Neutrophil (primary cell): ENCODE measurements at regions not wholly inside any gene's neighbourhood (a gene's known extent, or its start where the extent isn't known, plus 50 kb on each side); places are given as distances from the start of the nearest gene placed in this dataset.
"Not testable (repeated sequence)": the region's sequence is repeated elsewhere in the genome, so short reads cannot be mapped to it uniquely, and the experiment has no call there.

Experiments
- H3K27ac ChIP-seq: fragments of 200-600 bp; sonication (generic); 2 replicates; pipeline ENCODE4 v1.5.1; 2016; ENCODE audit warnings: mild to moderate bottlenecking, moderate library complexity
- H3K27me3 ChIP-seq: fragments of 200-600 bp; sonication (generic); 2 replicates; pipeline ENCODE4 v1.6.0; 2016; ENCODE audit warnings: mild to moderate bottlenecking
- H3K36me3 ChIP-seq: fragments of 200-600 bp; sonication (generic); 2 replicates; pipeline ENCODE4 v1.5.1; 2017
- H3K4me1 ChIP-seq, 2 experiments: fragments of 200-600 bp in 1 of 2; sonication (generic) in 1 of 2; 1 replicate in 1 of 2; 2 replicates in 1 of 2; pipeline versions ENCODE4 v1.5.1 to v1.6.1; 2013 to 2016; ENCODE audit warnings: low read depth in 1 of 2, low read length in 1 of 2, mild to moderate bottlenecking in 1 of 2, moderate library complexity in 1 of 2; ENCODE audit not compliant: control insufficient read depth in 1 of 2, insufficient read depth in 1 of 2
- H3K4me3 ChIP-seq, 2 experiments: fragments of 200-600 bp in 1 of 2; sonication (generic) in 1 of 2; 1 replicate in 1 of 2; 2 replicates in 1 of 2; pipeline ENCODE4 v1.5.1; 2013 to 2016; ENCODE audit warnings: low read depth in 1 of 2, low read length in 1 of 2, mild to moderate bottlenecking in 1 of 2, moderate library complexity in 1 of 2
- H3K9me3 ChIP-seq: fragments of 200-600 bp; sonication (generic); 2 replicates; pipeline ENCODE4 v1.5.1; 2016

DNA sequence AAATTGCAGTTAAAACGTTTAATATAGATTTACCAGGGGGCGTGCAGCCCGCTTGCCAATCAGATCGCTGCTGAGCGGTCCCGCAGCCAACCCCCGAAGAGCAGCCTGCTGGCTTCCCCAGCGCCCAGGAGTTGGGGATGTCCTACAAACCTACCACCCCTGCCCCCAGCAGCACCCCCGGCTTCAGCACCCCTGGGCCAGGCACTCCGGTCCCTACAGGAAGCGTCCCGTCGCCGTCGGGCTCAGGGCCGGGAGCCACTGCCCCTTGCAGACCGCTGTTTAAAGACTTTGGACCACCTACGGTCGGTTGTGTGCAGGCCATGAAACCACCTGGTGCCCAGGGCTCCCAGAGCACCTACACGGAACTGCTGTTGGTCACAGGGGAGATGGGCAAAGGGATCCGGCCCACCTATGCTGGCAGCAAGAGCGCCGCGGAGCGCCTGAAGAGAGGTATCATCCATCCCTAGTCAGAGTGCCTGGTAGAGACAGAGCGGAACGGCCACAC is 1654.9 kb downstream of the SPATA31A7 start:
- H3K27me3 ChIP-seq, result peaks cover 38% of the 10 kb centered on the region
- not testable (repeated sequence) for H3K27ac ChIP-seq, H3K36me3 ChIP-seq, H3K9me3 ChIP-seq, H3K4me1 ChIP-seq, H3K4me3 ChIP-seq

DNA sequence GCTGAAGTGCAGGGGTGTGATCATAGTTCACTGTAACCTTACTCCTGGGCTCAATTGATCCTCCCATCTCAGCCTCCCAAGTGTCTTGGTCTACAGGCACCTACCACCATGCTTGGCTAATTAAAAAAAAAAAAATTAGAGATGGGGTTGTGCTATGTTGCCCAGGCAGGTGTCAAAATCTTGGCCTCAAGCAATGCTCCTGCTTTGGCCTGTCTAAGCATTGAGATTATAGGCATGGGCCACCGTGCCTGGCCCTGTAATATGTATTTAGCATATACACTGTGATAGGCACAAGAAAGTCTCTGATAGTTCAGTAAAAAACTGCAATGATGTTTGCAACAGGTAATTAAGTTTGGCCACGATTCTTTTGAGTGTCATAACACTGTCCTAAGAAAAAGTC is 1658.4 kb downstream of the SPATA31A7 start:
- H3K4me1 ChIP-seq, H3K9me3 ChIP-seq, H3K27ac ChIP-seq, H3K36me3 ChIP-seq, H3K4me3 ChIP-seq: not testable (repeated sequence)
- peaks cover 44% of the 10 kb centered on the region for H3K27me3 ChIP-seq

DNA sequence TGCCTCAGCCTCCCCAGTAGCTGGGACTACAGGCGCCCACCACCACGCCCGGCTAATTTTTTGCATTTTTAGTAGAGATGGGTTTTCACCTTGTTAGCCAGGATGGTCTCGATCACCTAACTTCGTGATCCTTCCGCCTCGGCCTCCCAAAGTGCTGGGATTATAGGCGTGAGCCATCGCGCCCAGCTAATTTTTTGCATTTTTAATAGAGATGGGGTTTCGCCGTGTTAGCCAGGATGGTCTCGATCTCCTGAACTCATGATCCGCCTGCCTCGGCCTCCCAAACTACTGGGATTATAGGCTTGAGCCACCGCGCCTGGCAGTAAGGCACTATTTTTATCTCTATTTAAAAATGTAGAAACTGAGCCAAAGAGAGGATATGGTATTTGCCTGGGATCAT is 1660.2 kb downstream of the SPATA31A7 start:
- not testable (repeated sequence) for H3K4me1 ChIP-seq

DNA sequence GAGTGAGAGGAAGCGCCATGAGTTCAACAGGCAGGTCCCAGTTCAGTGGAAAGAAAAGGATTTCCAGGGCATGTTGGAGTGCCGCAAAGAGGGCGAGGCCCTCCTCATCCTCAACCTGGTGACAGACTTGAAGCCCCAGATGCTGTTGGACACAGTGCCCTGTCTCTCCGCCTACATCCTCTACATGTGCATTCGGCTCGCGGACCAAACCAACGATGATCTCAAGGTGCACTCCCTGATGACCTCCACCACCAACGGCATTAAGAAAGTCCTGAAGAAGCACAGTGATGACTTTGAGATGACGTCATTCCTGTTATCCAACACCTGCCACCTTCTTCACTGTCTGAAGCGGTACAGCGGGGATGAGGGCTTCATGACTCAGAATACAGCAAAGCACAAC is 1667.4 kb downstream of the SPATA31A7 start:
- not testable (repeated sequence) for H3K27ac ChIP-seq, H3K4me3 ChIP-seq, H3K9me3 ChIP-seq, H3K4me1 ChIP-seq, H3K36me3 ChIP-seq
- H3K27me3 ChIP-seq, result peaks cover 61% of the 10 kb centered on the region

More for the DNA sequence above, 1660.2 kb downstream of the SPATA31A7 start:
- not testable (repeated sequence) for H3K4me3 ChIP-seq, H3K36me3 ChIP-seq, H3K9me3 ChIP-seq, H3K27ac ChIP-seq
- peaks cover 46% of the 10 kb centered on the region for H3K27me3 ChIP-seq

DNA sequence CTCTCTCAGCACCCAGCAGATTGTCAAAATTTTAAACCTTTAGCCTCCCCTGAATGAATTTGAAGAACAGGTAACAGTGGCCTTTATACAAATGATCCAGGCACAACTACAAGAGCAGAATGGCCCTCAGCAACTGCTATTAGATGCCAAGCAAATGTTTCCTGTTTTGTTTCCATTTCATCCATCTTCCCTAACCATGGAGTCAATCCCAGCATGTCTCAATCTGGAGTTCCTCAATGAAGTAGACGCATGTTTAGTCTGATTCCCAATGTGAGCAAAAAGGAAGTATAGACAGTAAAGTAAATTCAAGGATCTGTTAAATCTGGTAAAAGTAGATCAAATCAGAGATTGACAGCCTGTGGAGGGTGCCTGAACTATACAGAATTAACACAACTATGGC is 1668.4 kb downstream of the SPATA31A7 start:
- not testable (repeated sequence) for H3K4me3 ChIP-seq, H3K9me3 ChIP-seq

DNA sequence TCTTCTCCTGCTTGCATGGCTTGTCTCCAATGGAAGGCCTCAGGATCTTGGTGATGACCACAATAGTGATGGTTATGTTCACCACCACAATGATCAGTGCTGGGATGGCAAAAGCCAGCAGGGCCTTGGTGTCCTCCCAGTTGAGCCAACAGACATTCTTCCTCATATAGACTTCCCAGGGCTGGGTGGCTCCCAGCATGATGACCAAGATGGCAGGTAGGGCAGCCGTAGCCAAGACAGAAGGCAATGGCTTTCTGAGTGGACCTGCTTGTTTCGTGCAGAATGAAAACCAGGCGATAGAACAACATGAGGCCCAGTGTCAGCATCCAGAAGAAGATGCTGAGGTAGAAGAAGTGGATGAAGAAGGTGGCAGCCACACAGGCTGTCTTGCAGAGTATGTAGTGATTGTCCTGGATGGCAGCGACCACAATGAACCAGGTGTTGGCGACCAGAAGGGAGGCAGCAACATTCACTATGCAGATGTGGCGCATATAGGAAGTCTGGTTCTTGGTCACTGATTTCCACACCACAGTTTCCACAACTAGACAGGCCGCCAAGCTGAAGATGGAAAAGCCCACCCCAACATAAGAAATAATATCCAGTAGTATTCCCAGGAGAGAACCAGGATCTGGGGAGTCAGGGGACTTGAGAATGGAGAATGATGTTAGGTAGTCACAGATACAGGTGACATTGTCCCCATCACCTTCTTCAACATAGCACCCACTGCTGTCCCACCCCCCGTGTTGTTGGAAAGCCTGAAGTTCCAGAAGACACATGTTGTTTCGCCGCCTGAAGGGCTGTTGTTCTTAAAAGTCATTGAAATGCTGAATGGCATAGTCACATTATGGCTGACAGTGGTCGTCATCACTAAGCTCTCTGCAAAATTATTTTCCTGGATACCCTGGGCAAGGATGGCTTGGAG is 1671.4 kb downstream of the SPATA31A7 start:
- H3K9me3 ChIP-seq, H3K36me3 ChIP-seq, H3K4me3 ChIP-seq, H3K27ac ChIP-seq, H3K4me1 ChIP-seq: not testable (repeated sequence)
- peaks cover 80% of the 10 kb centered on the region for H3K27me3 ChIP-seq

More for the DNA sequence above, 1668.4 kb downstream of the SPATA31A7 start:
- not testable (repeated sequence) for H3K4me1 ChIP-seq, H3K36me3 ChIP-seq, H3K27ac ChIP-seq
- peaks cover 66% of the 10 kb centered on the region for H3K27me3 ChIP-seq

DNA sequence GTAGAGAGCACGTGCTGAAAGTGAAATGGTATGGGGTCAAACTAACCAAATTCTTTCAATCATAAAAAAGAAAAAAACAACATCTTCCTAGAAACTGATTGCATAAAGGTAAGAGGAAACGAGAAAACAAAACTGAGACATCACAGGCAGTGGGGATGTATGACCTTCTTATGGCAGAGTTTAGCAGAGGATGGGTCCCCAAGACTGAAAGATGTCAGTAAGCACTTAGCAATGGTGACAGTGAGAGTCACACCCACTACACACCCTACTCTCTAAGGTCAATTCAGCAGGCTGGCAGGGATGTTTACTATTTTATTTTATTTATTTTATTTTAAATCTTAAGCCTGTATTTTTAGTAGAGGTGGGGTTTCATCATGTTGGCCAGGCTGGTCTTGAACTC is 1672.3 kb downstream of the SPATA31A7 start:
- H3K36me3 ChIP-seq, H3K4me1 ChIP-seq, H3K4me3 ChIP-seq, H3K27ac ChIP-seq, H3K9me3 ChIP-seq: not testable (repeated sequence)
- H3K27me3 ChIP-seq, result peaks cover 72% of the 10 kb centered on the region

DNA sequence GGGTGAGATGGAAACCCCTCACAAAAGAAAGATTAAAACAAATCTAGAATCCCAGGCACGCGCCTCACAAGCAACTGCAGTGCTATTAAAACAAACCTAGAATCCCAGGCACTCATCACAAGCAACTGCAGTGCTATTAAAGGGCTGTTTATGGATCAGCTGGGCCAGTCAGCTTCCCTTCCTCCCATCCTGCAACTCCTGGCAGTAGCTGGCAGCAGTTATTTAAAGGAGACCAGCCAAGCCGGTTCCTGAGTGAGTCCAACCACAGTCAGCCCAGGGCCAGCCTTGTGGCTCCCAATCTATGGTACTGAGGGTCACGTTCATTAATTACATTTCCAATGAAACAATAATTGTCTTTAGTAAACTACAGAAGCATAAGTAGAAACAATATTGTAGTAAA is 1673.5 kb downstream of the SPATA31A7 start:
- H3K4me1 ChIP-seq, H3K9me3 ChIP-seq, H3K4me3 ChIP-seq, H3K36me3 ChIP-seq, H3K27ac ChIP-seq: not testable (repeated sequence)
- peaks cover 71% of the 10 kb centered on the region for H3K27me3 ChIP-seq

DNA sequence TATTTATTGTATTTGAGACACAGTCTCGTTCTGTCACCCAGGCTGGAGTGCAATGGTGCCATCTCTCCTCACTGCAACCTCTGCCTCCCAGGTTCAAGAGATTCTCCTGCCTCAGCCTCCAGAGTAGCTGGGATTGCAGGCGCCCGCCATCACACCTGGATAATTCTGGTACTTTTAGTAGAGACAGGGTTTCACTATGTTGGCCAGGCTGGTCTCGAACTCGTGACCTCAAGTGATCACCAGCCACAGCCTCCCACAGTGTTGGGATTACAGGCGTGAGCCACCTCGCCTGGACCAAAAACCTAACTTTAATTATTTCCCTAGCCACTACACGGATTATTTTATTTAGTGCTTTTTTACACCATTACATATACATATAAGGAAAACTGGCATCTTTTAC is 1674.0 kb downstream of the SPATA31A7 start:
- not testable (repeated sequence) for H3K27ac ChIP-seq, H3K4me3 ChIP-seq, H3K36me3 ChIP-seq, H3K4me1 ChIP-seq, H3K9me3 ChIP-seq
- H3K27me3 ChIP-seq, result peaks cover 69% of the 10 kb centered on the region

DNA sequence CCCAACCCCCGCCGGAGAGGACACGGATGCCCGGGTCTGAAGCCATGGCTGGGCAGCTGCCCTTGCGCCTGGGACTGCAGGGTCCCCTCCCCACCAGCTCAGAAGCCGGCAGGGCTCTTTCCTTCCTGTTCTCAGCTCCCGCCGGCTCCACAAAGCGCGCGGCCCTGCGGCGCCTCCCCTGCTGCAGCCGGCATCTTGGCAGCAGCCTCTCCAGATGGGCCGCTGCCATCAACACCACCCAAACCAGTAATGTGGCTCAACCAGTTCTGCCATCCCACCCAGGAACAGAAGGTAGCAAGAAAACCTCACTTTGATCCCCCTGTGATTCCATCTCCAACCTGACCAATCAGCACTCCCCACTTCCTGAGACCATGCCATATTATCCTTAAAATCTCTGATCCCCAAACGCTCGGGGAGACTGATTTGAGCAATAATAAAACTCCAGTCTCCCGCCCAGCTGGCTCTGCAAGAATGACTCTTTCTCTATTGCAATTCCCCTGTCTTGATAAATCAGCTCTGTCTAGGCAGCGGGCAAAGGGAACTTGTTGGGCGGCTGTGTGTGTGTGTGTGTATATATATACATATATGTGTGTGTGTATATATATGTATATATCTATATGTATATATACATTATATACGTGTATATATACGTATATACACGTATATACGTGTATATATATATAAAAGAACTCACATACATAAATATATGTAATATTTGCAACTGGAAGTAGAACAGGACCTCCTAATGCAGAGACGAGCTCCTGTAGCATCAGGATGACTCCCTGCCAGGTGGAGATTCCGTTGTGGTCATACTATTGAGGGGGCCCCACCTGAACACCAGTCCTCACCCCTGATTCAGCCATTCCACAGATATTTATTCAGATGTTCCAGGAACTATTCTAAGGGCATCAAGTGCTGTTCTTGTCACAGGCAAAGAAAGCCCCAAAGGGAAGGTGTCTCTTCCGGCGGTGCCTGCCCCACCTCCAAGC is 1674.9 kb downstream of the SPATA31A7 start:
- not testable (repeated sequence) for H3K36me3 ChIP-seq, H3K4me1 ChIP-seq, H3K9me3 ChIP-seq, H3K4me3 ChIP-seq, H3K27ac ChIP-seq
- H3K27me3 ChIP-seq, result peaks cover 69% of the 10 kb centered on the region

DNA sequence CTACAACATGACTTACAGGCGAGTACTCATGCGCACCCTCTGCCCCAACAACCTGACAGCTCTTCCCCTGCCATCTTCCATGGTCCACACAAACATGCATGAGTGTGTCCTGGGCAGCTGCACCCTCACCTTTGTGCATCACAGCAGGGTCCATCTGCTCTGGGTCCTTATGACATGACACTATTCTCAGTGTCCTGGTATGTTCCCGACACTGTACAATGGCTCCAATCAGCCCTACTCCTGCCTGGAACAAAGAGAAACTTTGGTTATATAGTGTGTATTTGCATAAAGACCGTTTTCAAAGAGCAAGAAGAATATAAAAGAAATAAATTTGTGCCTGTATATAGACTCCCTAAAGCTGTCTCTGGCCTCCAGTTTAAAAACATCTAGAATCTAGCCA is 1679.2 kb downstream of the SPATA31A7 start:
- H3K36me3 ChIP-seq, H3K9me3 ChIP-seq, H3K4me1 ChIP-seq, H3K4me3 ChIP-seq, H3K27ac ChIP-seq: not testable (repeated sequence)
- H3K27me3 ChIP-seq, result peaks cover 37% of the 10 kb centered on the region

DNA sequence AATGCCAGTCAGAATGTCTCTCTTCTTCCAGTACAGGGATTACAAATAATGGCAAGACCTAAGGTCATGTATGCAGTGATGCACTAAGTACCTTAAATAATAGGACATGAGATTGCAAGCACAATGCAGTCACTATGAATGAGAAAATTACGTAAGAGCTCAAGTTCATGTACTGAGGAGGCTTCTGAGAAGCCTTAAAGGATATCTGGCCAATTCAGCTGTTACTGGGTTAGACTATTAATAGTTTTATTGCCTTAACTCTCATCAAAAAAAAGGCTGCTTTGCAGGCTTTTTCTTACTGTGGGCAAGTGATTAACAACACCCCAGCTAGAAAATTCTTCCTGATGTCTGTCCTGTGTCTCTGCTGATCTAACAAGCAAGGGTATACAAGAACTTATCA is 1681.9 kb downstream of the SPATA31A7 start:
- H3K27ac ChIP-seq, H3K36me3 ChIP-seq, H3K4me3 ChIP-seq, H3K4me1 ChIP-seq, H3K9me3 ChIP-seq: not testable (repeated sequence)
- peaks cover 15% of the 10 kb centered on the region for H3K27me3 ChIP-seq

DNA sequence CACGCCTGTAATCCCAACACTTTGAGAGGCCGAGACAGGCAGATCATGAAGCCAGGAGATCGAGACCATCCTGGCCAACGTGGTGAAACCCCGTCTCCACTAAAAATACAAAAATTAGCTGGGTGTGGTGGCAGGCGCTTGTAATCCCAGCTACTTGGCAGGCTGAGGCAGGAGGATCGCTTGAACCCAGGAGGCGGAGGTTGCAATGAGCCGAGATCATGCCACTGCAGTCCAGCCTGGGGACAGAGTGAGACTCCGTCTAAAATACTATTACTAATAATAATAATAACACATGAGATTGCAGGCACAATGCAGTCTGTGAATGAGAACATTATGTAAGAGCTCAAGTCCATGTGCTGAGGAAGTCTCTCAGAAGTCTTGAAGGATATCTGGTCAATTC is 1684.4 kb downstream of the SPATA31A7 start:
- not testable (repeated sequence) for H3K4me1 ChIP-seq, H3K9me3 ChIP-seq, H3K27me3 ChIP-seq, H3K4me3 ChIP-seq, H3K27ac ChIP-seq, H3K36me3 ChIP-seq
